GM12891 (cell line): ENCODE measurements at regions not wholly inside any gene's neighbourhood (a gene's known extent, or its start where the extent isn't known, plus 50 kb on each side); places are given as distances from the start of the nearest gene placed in this dataset.

Experiments used
- POLR2A ChIP-seq: IDR thresholded peaks from 2 replicates; pipeline ENCODE4 v1.6.1; 2011; ENCODE audit warnings: low read depth, low read length, control low read depth
- POLR2AphosphoS5 ChIP-seq: IDR thresholded peaks from 2 replicates; pipeline ENCODE4 v1.6.1; 2011; ENCODE audit warnings: low read depth, low read length, control low read depth
- POU2F2 ChIP-seq: IDR thresholded peaks from 2 replicates; pipeline ENCODE4 v1.6.1; 2011; ENCODE audit warnings: low read depth, mild to moderate bottlenecking, control low read depth, low read length, moderate library complexity
- SPI1 ChIP-seq: IDR thresholded peaks from 2 replicates; pipeline ENCODE4 v1.6.1; 2011; ENCODE audit warnings: low read depth, low read length, control low read depth
- TAF1 ChIP-seq: IDR thresholded peaks from 2 replicates; pipeline ENCODE4 v1.6.1; 2011; ENCODE audit warnings: low read depth, low read length, control low read depth

DNA sequence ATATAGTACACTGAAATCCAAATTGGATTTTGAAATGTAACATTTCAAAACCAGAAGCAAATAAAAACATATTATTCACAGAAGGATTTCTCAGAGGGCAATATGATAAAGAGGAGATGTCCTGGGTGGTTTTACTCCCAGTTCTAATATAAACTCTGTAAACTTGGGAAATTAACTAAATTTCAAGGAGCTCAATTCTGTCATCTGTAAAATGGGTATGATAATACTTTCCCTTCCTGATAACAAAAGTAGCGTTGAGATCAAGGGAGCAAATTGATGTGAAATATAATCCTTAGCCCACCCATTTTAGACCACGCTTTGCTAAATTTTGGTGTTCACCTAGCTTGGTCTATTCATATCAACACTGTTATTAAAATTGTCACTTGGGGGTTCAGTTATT is 192.5 kb upstream of the BTG1 start:
- TF ChIP-seq TAF1 = no peak
- no peak for TF ChIP-seq POLR2A
- no peak for TF ChIP-seq POLR2AphosphoS5
- TF ChIP-seq SPI1 = no peak
- no peak for TF ChIP-seq POU2F2
